ENCODE measurements at regions not wholly inside any gene's neighbourhood (a gene's known extent, or its start where the extent isn't known, plus 50 kb on each side); places are given as distances from the start of the nearest gene placed in this dataset.

DNA sequence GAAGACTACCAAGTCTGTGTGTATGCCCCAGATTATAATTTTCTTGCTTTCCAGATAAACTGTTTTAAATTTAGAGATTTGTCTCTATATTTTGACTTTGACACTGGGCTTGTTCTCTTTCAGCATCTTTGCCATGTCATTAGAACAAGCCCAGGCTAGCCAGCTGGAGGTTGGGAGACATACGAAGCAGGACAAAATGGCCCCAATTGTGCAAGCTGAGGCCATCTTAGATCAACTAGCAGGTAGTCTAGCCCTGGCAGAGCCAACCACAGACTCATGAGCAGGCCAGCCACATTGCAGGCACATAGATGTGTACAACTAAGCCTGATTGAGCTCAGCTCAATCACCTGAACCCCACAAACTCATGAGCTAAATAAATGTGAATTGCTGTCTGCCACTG lies 321.4 kb downstream of the ATP23 start:
- Histone ChIP-seq H4K5ac (ENCODE audit: low read depth, low read length) (no peak overlapping the region), H3K9me1 (ENCODE audit: insufficient read depth, low read length) (no peaks in the 10 kb centered on the region), H2AK5ac (ENCODE audit: low read depth, low read length) (no peak overlapping the region), H3K27ac (ENCODE audit: insufficient read depth, low read length) (no peak overlapping the region), H4K91ac (ENCODE audit: insufficient read depth, low read depth, low read length) (no peak overlapping the region), H4K8ac (ENCODE audit: low read depth in 2 of 2, low read length in 2 of 2) (no peak overlapping the region), H3K4me2 (ENCODE audit: low read depth, low read length) (no peak overlapping the region), H2BK20ac (ENCODE audit: low read depth, low read length) (no peak overlapping the region), H3K9me3 (ENCODE audit: control insufficient read depth, insufficient read depth, low read length) (0 out of 2 replicates have a peak, but pooled peaks cover 2% of the 10 kb centered on the region), H2AFZ (replicated peaks; ENCODE audit: low read length, poor library complexity) (no peak overlapping the region), H2AK9ac (replicated peaks; ENCODE audit: low read depth, low read length, poor library complexity) (no peak overlapping the region), H2BK15ac (ENCODE audit: low read depth, low read length) (no peak overlapping the region), H3K23ac (ENCODE audit: low read depth, low read length) (no peak overlapping the region), H3K79me1 (ENCODE audit: low read depth in 1 of 2, low read length in 2 of 2) (no peaks in the 10 kb centered on the region), H2BK5ac (ENCODE audit: low read depth, low read length, poor library complexity, severe bottlenecking) (no peak overlapping the region), H3K4me1 (ENCODE audit: control insufficient read depth, insufficient read depth, low read length) (no peaks in the 10 kb centered on the region), H3K4me3 (ENCODE audit: insufficient read depth, low read depth, low read length) (no peak overlapping the region), H4K20me1 (ENCODE audit: insufficient read depth, low read length) (no peaks in the 10 kb centered on the region), H2BK120ac (ENCODE audit: low read depth, low read length) (no peak overlapping the region), H3K14ac (replicated peaks; ENCODE audit: low read depth, low read length) (no peak overlapping the region), H3K4ac (ENCODE audit: low read depth, low read length) (no peak overlapping the region), H3K56ac (ENCODE audit: extremely low read depth, insufficient read depth, low read length) (no peak overlapping the region), H3K9ac (ENCODE audit: low read depth, low read length) (no peak overlapping the region), H3K36me3 (ENCODE audit: control insufficient read depth, insufficient read depth, low read length) (no peaks in the 10 kb centered on the region), H3K18ac (ENCODE audit: low read depth, low read length) (no peak overlapping the region), H3K27me3 (ENCODE audit: control insufficient read depth, insufficient read depth, low read length) (no peaks in the 10 kb centered on the region)
- TF ChIP-seq NFE2L2 (IDR thresholded peaks at IDR 0.05; ENCODE audit: low read depth, low read length), result no peak
- no peak for TF ChIP-seq RAD21 (IDR thresholded peaks at IDR 0.05; ENCODE audit: low read length)
- TF ChIP-seq, protein P1, sequence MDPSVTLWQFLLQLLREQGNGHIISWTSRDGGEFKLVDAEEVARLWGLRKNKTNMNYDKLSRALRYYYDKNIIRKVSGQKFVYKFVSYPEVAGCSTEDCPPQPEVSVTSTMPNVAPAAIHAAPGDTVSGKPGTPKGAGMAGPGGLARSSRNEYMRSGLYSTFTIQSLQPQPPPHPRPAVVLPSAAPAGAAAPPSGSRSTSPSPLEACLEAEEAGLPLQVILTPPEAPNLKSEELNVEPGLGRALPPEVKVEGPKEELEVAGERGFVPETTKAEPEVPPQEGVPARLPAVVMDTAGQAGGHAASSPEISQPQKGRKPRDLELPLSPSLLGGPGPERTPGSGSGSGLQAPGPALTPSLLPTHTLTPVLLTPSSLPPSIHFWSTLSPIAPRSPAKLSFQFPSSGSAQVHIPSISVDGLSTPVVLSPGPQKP (IDR thresholded peaks at IDR 0.05; ENCODE audit: borderline replicate concordance, low read depth, low read length), result no peak
- TF ChIP-seq RCOR1 (IDR thresholded peaks at IDR 0.05; ENCODE audit: insufficient replicate concordance, low read length), result no peak
- TF ChIP-seq, protein P2, sequence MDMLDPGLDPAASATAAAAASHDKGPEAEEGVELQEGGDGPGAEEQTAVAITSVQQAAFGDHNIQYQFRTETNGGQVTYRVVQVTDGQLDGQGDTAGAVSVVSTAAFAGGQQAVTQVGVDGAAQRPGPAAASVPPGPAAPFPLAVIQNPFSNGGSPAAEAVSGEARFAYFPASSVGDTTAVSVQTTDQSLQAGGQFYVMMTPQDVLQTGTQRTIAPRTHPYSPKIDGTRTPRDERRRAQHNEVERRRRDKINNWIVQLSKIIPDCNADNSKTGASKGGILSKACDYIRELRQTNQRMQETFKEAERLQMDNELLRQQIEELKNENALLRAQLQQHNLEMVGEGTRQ (IDR thresholded peaks at IDR 0.05; ENCODE audit: low read depth, low read length), result no peak
- TF ChIP-seq POLR2A (IDR thresholded peaks at IDR 0.05; ENCODE audit: low read depth, low read length), result no peak
- no peak for TF ChIP-seq FOS (IDR thresholded peaks at IDR 0.05; ENCODE audit: low read depth, low read length)
- no peak for TF ChIP-seq MXI1 (IDR thresholded peaks at IDR 0.05; ENCODE audit: borderline replicate concordance, low read depth, low read length)
- no peak for TF ChIP-seq CEBPB (IDR thresholded peaks at IDR 0.05; ENCODE audit: low read depth, low read length)
- TF ChIP-seq, protein P3, sequence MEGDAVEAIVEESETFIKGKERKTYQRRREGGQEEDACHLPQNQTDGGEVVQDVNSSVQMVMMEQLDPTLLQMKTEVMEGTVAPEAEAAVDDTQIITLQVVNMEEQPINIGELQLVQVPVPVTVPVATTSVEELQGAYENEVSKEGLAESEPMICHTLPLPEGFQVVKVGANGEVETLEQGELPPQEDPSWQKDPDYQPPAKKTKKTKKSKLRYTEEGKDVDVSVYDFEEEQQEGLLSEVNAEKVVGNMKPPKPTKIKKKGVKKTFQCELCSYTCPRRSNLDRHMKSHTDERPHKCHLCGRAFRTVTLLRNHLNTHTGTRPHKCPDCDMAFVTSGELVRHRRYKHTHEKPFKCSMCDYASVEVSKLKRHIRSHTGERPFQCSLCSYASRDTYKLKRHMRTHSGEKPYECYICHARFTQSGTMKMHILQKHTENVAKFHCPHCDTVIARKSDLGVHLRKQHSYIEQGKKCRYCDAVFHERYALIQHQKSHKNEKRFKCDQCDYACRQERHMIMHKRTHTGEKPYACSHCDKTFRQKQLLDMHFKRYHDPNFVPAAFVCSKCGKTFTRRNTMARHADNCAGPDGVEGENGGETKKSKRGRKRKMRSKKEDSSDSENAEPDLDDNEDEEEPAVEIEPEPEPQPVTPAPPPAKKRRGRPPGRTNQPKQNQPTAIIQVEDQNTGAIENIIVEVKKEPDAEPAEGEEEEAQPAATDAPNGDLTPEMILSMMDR (conservative IDR thresholded peaks at IDR 0.05; ENCODE audit: low read depth, low read length), result no peak
- no peak for TF ChIP-seq CHD1 (IDR thresholded peaks at IDR 0.05; ENCODE audit: low read depth, low read length)
- no peak for TF ChIP-seq SMC3 (IDR thresholded peaks at IDR 0.05; ENCODE audit: low read depth, low read length)
- no peak for TF ChIP-seq RFX5 (IDR thresholded peaks at IDR 0.05; ENCODE audit: low read depth, low read length)
- TF ChIP-seq MAZ (IDR thresholded peaks at IDR 0.05; ENCODE audit: borderline replicate concordance, low read depth, low read length), result no peak
- dilution Hi-C loops (cut with HindIII; ENCODE audit: low sequenced_read_pairs, unreplicated experiment), result no loop called here
- ChIA-PET CTCF (interaction anchor here (1.1 kb wide), 1 partner anchor 157 kb away, joined by 4 read pairs; no protein-coding TSS in a partner anchor), POLR2A (ENCODE audit: unreplicated experiment) (no interaction called here)
- no CpG with 5 or more reads among the region's 1 CpG for WGBS, 2 experiments (ENCODE audit: extremely low coverage in 2 of 2, insufficient read length in 1 of 2)
- ATAC-seq (ENCODE audit: low read depth) (no peak), DNase-seq (no peak)
- intact Hi-C loops (cut with micrococcal nuclease), result no loop called here
- in situ Hi-C loops (cut with MboI; ENCODE audit: low sequenced_read_pairs), result no loop called here
- no TSS peak for BruUV-seq (replicated peaks)
